GM20000 (cell line): ENCODE measurements at regions not wholly inside any gene's neighbourhood (a gene's known extent, or its start where the extent isn't known, plus 50 kb on each side); places are given as distances from the start of the nearest gene placed in this dataset.
"Not testable (repeated sequence)": the region's sequence is repeated elsewhere in the genome, so short reads cannot be mapped to it uniquely, and the experiment has no call there.

Source experiments
- DNase-seq: peaks from one replicate; pipeline ENCODE4 v3.0.0; 2012; ENCODE audit warnings: low spot score
- TF ChIP-seq, protein P1 (sequence below): IDR thresholded peaks from 2 replicates; pipeline ENCODE4 v1.5.1; 2012; ENCODE audit warnings: mild to moderate bottlenecking, control low read depth; ENCODE audit errors: extremely low read depth, missing control alignments

DNA sequence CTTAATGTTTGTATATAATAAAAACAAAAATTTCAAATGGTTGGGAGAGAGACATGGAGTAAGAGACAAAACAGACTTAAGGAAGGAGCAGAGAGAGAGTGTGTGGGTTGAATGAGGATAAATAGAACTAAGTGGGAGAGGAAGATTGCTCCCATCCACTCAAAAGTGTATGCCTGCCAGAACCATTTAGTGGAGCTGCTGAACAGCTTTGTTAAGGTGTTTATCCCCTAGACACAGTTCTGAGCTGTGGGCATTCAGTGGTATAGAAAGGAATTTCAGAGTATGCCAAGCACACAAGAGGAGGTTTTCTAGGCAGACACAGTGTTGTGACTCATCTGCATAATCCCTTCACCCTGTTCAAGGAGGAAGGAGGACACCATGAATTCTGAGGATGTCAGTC is 508.6 kb upstream of the EPHA5 start:
- no peak for DNase-seq
- TF ChIP-seq, protein P1, sequence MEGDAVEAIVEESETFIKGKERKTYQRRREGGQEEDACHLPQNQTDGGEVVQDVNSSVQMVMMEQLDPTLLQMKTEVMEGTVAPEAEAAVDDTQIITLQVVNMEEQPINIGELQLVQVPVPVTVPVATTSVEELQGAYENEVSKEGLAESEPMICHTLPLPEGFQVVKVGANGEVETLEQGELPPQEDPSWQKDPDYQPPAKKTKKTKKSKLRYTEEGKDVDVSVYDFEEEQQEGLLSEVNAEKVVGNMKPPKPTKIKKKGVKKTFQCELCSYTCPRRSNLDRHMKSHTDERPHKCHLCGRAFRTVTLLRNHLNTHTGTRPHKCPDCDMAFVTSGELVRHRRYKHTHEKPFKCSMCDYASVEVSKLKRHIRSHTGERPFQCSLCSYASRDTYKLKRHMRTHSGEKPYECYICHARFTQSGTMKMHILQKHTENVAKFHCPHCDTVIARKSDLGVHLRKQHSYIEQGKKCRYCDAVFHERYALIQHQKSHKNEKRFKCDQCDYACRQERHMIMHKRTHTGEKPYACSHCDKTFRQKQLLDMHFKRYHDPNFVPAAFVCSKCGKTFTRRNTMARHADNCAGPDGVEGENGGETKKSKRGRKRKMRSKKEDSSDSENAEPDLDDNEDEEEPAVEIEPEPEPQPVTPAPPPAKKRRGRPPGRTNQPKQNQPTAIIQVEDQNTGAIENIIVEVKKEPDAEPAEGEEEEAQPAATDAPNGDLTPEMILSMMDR = no peak

DNA sequence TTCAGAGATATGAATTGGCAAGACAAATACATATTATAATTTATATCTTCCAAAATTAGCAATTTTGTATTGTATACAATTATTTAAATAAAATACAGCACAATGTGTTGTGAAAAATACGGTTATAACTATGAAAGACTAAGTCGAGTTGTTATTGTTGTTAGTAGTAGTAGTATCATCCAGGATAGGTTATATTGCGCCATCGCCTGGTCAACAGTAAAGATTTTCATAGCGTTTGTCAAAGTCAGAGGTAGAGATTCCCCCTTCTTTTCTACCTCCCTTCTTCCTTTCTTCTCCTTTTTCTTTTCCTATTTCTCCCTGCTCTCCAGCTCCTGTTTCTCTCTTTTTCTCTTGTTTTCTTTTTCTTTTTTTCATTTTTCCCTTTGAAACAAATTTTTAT is 499.1 kb upstream of the EPHA5 start:
- DNase-seq = no peak
- TF ChIP-seq, protein P1 = no peak

DNA sequence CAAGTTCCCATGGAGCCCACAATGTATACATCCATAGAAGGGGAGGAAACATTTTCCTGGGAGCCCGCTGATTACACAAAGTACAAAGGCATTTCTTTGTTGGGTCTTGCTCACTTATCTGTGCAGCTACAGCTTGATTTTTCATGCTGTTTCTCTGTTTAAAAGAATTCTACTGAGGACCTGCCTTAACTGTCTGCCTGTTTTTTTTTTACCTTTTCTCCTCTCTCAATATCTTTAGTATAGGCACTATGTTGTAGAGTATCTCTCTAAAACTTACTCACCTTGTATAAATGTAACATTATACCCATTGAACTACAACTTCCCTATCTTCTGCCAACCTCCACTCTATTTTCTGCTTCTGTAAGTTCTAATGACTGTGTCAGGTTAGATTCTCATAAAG is 494.6 kb upstream of the EPHA5 start:
- TF ChIP-seq, protein P1 = no peak
- no peak for DNase-seq

DNA sequence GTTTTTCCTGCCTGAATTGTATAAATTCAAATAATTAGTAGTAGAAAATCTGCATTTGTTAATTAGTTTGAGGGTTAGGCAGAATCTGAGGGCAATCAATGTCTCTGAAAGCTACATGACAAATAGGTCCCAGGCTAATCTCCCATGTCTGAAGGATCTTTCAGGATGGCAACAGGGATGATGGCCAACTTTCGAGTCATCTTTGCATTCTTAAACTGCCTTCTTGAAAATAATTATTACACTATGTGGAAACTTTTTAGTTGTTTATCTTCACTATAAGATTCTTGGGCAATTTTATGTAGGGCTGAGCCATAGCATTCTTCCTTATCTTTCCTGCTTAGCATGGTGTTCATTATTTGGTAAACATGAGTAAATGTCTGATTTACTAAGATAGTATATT is 490.3 kb upstream of the EPHA5 start:
- TF ChIP-seq, protein P1 = no peak
- no peak for DNase-seq

DNA sequence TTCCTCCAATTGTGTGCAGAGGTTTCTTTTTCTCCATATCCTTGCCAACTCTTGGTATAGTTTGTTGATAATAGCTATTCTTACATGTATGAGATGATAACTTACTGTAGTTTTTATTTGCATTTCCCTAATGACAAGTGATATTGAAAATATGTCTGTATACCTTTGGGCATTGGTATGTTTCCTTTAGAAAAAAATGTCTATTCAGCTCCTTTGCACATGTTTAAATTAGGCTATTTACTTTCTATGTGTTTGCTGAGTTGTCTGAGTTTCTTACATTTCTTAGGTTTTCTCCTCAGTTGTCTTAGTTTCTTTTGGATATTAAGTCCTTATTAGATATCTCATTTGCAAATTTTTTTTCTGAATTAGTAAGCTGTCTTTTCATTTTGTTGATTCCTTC is 487.3 kb upstream of the EPHA5 start:
- TF ChIP-seq, protein P1 = no peak
- DNase-seq = no peak

DNA sequence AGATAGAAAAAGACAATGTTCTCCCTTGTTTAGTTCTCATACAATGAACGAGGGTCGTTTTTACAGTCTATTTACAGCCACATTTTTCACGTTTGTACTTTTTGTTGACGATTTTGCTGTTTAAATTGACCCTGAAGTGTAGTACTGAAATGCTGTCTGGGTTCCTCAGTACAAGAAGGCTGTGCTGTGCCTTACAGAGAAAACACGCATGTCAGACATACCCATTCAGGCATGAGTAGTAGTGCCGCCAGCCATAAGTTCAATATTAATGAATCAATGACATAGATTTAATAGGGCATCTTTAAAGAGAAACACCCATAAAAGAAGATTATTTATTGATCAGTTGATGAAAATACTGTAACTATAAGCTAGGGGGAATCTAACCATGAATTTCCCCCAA is 459.8 kb upstream of the EPHA5 start:
- no peak for DNase-seq
- TF ChIP-seq, protein P1 = no peak

DNA sequence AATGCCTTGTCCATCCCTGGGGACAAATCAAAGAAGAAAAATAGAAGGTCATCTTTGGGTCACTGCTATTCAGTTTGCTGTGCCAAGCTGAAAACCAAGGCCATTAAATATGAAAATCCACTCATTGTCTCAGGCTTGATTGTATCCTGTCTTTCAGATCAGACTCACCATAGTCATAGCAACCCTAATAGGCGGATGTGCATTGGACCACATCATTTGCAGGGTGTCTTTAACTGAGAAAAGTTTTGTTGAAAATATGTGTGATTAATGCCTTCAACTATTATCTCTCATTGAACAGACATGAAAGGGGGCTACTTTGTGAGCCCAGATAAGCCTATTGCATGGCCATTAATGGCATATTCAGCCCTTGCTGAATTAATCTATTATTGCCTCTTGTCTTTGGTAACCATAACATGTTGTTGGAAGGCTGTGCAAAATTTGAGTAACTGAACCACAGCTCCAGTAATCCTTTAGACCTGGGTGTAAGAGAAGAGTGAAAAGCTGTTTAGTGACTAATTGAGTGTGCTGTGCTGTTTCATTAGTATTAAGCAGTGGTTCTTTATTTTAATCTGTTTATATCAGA is 453.6 kb upstream of the EPHA5 start:
- TF ChIP-seq, protein P1 = no peak
- no peak for DNase-seq

DNA sequence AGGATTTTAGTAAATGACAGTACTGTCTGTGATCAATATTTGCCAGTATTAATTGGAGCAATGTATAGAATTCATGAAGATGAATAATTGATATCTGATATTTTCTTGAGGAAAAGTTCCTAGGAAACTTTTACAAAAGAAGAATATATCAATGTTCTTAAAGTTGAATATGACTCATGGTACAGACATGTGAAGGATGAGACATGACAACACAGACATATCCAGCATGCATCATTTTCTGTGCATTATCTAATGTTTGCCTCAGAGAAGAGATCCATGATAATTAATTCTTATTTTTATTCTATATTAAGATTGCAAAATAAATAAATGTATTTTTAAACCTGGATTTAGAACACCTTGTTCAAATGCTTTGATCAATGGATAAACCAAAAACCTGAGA is 452.9 kb upstream of the EPHA5 start:
- DNase-seq = no peak
- TF ChIP-seq, protein P1 = no peak

DNA sequence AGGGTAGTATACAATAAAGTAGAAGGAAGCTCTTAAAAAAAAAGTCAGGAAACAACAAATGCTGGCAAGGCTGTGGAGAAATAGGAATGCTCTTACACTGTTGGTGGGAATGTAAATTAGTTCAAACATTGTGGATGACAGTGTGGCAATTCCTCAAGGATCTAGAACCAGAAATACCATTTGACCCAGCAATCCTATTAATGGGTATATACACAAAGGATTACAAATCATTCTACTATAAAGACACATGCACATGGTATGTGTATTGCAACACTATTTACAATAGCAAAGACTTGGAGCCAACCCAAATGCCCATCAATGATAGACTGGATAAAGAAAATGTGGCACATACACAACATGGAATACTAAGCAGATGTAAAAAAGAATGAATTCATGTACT is 444.9 kb upstream of the EPHA5 start:
- DNase-seq = not testable (repeated sequence)
